GM12878 (cell line): ENCODE measurements at regions not wholly inside any gene's neighbourhood (a gene's known extent, or its start where the extent isn't known, plus 50 kb on each side); places are given as distances from the start of the nearest gene placed in this dataset.

ENCODE experiments used
- ATAC-seq: fragments of 200-7000 bp; cut with Tn5 transposase; 3 replicates; pipeline ENCODE4 v1.9.1; 2020; ENCODE audit warnings: mild to moderate bottlenecking, moderate library complexity
- BruUV-seq: library from RNA; stranded (reverse); fragments of 400-500 nt; replicated peaks from 2 replicates; lab custom pipeline; 2021; lab: Mats Ljungman, UMichigan
- CTCF ChIA-PET: fragments of 300-600 bp; sonication (Branson Sonifier 250); formaldehyde crosslinking; extraction: SDS; loops from one replicate; lab custom pipeline; 2021; ENCODE audit warnings: inconsistent platforms; lab: Yijun Ruan, JAX
- POLR2A ChIA-PET: fragments of 350-600 bp; formaldehyde crosslinking; extraction: SDS; loops from one replicate; lab custom pipeline; 2021; ENCODE audit warnings: inconsistent platforms; lab: Charles Lee
- RAD21 ChIA-PET: fragments of 300-600 bp; sonication (Branson Sonifier 250); formaldehyde crosslinking; loops from one replicate; lab custom pipeline; 2023; ENCODE audit warnings: antibody characterized with exemption; ENCODE audit not compliant: unreplicated experiment; lab: Charles Lee
- SMC1A ChIA-PET: fragments of 300-600 bp; sonication (Branson Sonifier 250); formaldehyde crosslinking; loops from one replicate; lab custom pipeline; 2023; ENCODE audit not compliant: unreplicated experiment, uncharacterized antibody; lab: Charles Lee
- DNase-seq: peaks from one replicate; pipeline ENCODE4 v3.0.0-alpha.2; 2011; ENCODE audit warnings: low read depth, low spot score
- FAIRE-seq: peaks from 3 replicates; lab custom pipeline; 2011; peaks lifted over from hg19 to GRCh38; lab: Jason Lieb, UNC
- H2AFZ ChIP-seq: 2 replicates; pipeline ENCODE4 v1.6.0; 2011; ENCODE audit warnings: low read depth, low read length, control low read depth; ENCODE audit not compliant: control insufficient read depth
- H3K27ac ChIP-seq: 2 replicates; pipeline ENCODE4 v1.5.1; 2011; ENCODE audit warnings: control low read depth; ENCODE audit not compliant: control insufficient read depth, insufficient read depth
- H3K27me3 ChIP-seq, 2 experiments: replicated peaks in 1 of 2; 2 replicates each; pipeline versions ENCODE4 v1.6.0 to v1.6.1; 2011; ENCODE audit warnings: low read length in 1 of 2; ENCODE audit not compliant: control insufficient read depth in 2 of 2, insufficient read depth in 2 of 2
- H3K36me3 ChIP-seq, 2 experiments: 2 replicates each; pipeline ENCODE4 v1.5.1; 2011; ENCODE audit warnings: low read length in 1 of 2; ENCODE audit not compliant: control insufficient read depth in 2 of 2, insufficient read depth in 2 of 2
- H3K4me1 ChIP-seq: 2 replicates; pipeline ENCODE4 v1.6.1; 2011; ENCODE audit warnings: mild to moderate bottlenecking, low read length, moderate library complexity, mixed read lengths; ENCODE audit not compliant: control insufficient read depth, insufficient read depth
- H3K4me2 ChIP-seq: 2 replicates; pipeline ENCODE4 v1.6.0; 2011; ENCODE audit warnings: control low read depth; ENCODE audit not compliant: control insufficient read depth, insufficient read depth
- H3K4me3 ChIP-seq: fragments of 200-600 bp; sonication (generic); 2 replicates; pipeline ENCODE4 v1.5.1; 2016
- H3K79me2 ChIP-seq: 2 replicates; pipeline ENCODE4 v1.6.0; 2011; ENCODE audit warnings: low read length; ENCODE audit not compliant: control insufficient read depth, insufficient read depth
- H3K9ac ChIP-seq: 2 replicates; pipeline ENCODE4 v1.8.0; 2011; ENCODE audit warnings: low read length, control low read depth, mixed read lengths; ENCODE audit not compliant: control insufficient read depth, insufficient read depth
- H3K9me3 ChIP-seq: replicated peaks from 3 replicates; pipeline ENCODE4 v1.5.1; 2011; ENCODE audit warnings: mild to moderate bottlenecking, low read length; ENCODE audit not compliant: control insufficient read depth, insufficient read depth
- H4K20me1 ChIP-seq: 2 replicates; pipeline ENCODE4 v1.6.0; 2011; ENCODE audit not compliant: control insufficient read depth, insufficient read depth
- CUX1 ChIP-seq: IDR thresholded peaks from 2 replicates; pipeline ENCODE4 v1.6.1; 2012; ENCODE audit warnings: improper control_type of control experiment, low read depth, low read length; ENCODE audit not compliant: insufficient replicate concordance
- EED ChIP-seq: sonication (generic); IDR thresholded peaks from 2 replicates; pipeline ENCODE4 v1.6.1; 2016; ENCODE audit warnings: antibody characterized with exemption, low read depth
- FOS ChIP-seq: IDR thresholded peaks from 3 replicates; pipeline ENCODE4 v1.6.1; 2011; ENCODE audit warnings: borderline replicate concordance; ENCODE audit not compliant: insufficient read length; ENCODE audit errors: extremely low read depth
- HSF1 ChIP-seq: fragments of 150-350 bp; IDR thresholded peaks from 2 replicates; pipeline ENCODE4 v1.6.1; 2014; ENCODE audit warnings: mild to moderate bottlenecking, low read depth, low read length
- MTA3 ChIP-seq: IDR thresholded peaks from 2 replicates; pipeline ENCODE4 v1.6.1; 2012; ENCODE audit warnings: low read length, inconsistent platforms, borderline replicate concordance
- RB1 ChIP-seq: fragments of 450-650 bp; formaldehyde crosslinking; IDR thresholded peaks from 2 replicates; pipeline ENCODE4 v1.6.1; 2017; ENCODE audit warnings: mild to moderate bottlenecking, borderline replicate concordance
- SUPT20H ChIP-seq: IDR thresholded peaks from 2 replicates; pipeline ENCODE4 v1.6.1; 2011; ENCODE audit warnings: low read depth, mild to moderate bottlenecking, low read length, moderate library complexity, borderline replicate concordance; ENCODE audit not compliant: control insufficient read depth
- ZBTB33 ChIP-seq: fragments of 450-650 bp; IDR thresholded peaks from 2 replicates; pipeline ENCODE4 v1.6.1; 2017; ENCODE audit warnings: mild to moderate bottlenecking
- ZNF384 ChIP-seq: IDR thresholded peaks from 2 replicates; pipeline ENCODE4 v1.6.1; 2012; ENCODE audit warnings: low read depth, mild to moderate bottlenecking, low read length, improper control_type of control experiment, borderline replicate concordance
- WGBS: methylation state at CpG from one replicate; pipeline ENCODE4 v1.1.6; 2016; ENCODE audit warnings: low lambda C conversion rate; ENCODE audit not compliant: insufficient replicate concordance, insufficient coverage; ENCODE audit errors: missing lambda C conversion rate; 5-methylcytosine and 5-hydroxymethylcytosine counted together
- in situ Hi-C: fragments of 300-500 bp; cut with MboI; formaldehyde crosslinking; loops from 9 replicates; pipeline ENCODE4 v1.14.3; 2018; ENCODE audit warnings: mixed read lengths
- intact Hi-C: fragments of 100-400 bp; cut with micrococcal nuclease; formaldehyde crosslinking; loops from one replicate; pipeline ENCODE4 v1.14.2; 2022; ENCODE audit not compliant: unreplicated experiment

GRCh38 chr13:22175241-22175640 lies 504.4 kb downstream of the FGF9 start:
- no peaks in the 10 kb centered on the region for H3K79me2 ChIP-seq
- WGBS: 69% methylated on average over 8 of the region's 8 CpGs
- FAIRE-seq (no peak), ATAC-seq (no peak), DNase-seq (no peak)
- H3K27me3 ChIP-seq: no peaks in the 10 kb centered on the region
- RAD21 ChIA-PET: no interaction called here
- H4K20me1 ChIP-seq: no peaks in the 10 kb centered on the region
- SMC1A ChIA-PET: interaction anchor here (0.6 kb wide), 1 partner anchor 113 kb away, joined by 3 read pairs; no protein-coding TSS in a partner anchor
- intact Hi-C loops: no loop called here
- no peak overlapping the region for H3K9ac ChIP-seq
- H3K4me3 ChIP-seq: no peak overlapping the region
- H2AFZ ChIP-seq: no peak overlapping the region
- H3K27ac ChIP-seq: no peak overlapping the region
- no TSS peak for BruUV-seq
- POLR2A ChIA-PET: no interaction called here
- H3K36me3 ChIP-seq: no peaks in the 10 kb centered on the region
- CTCF ChIA-PET: no interaction called here
- TF ChIP-seq HSF1 (no peak), FOS (no peak), RB1 (no peak), SUPT20H (no peak), MTA3 (no peak), CUX1 (no peak), ZBTB33 (no peak), EED (no peak), ZNF384 (no peak)
- in situ Hi-C loops: loop anchor here (10.0 kb wide), 1 partner anchor 60 kb away; no protein-coding TSS in a partner anchor
- no peaks in the 10 kb centered on the region; the same call in 1 of the 3 replicates for H3K9me3 ChIP-seq
- no peaks in the 10 kb centered on the region for H3K4me1 ChIP-seq
- no peak overlapping the region for H3K4me2 ChIP-seq
